Occipital lobe (tissue), 1 donor: ENCODE measurements at regions not wholly inside any gene's neighbourhood (a gene's known extent, or its start where the extent isn't known, plus 50 kb on each side); places are given as distances from the start of the nearest gene placed in this dataset.
A peak's percentile ranks its signal among the peaks of the same experiment; 100 is the strongest.
"Not testable (repeated sequence)": the region's sequence is repeated elsewhere in the genome, so short reads cannot be mapped to it uniquely, and the experiment has no call there.

Experiments used
- DNase-seq: peaks from one replicate; lab custom pipeline; 2025; lab: John Stamatoyannopoulos, UW

- not testable (repeated sequence) for DNase-seq
Observed at GRCh38 chr16:52104993-52105392, 441.9 kb downstream of the TOX3 start.

GRCh38 chr16:52103791-52104190 is 443.2 kb downstream of the TOX3 start:
- DNase-seq: no peak

- DNase-seq: no peak
Observed at GRCh38 chr16:52101246-52101645, 445.7 kb downstream of the TOX3 start.

GRCh38 chr16:52099382-52099781 is 447.6 kb downstream of the TOX3 start:
- DNase-seq: no peak

- DNase-seq: no peak
Observed at GRCh38 chr16:52095471-52095870, 451.5 kb downstream of the TOX3 start.

GRCh38 chr16:52092126-52092525 is 454.8 kb downstream of the TOX3 start:
- no peak for DNase-seq

- no peak for DNase-seq
Observed at GRCh38 chr16:52090080-52090479, 456.9 kb downstream of the TOX3 start.

GRCh38 chr16:52089476-52089875 is 457.5 kb downstream of the TOX3 start:
- DNase-seq: no peak

GRCh38 chr16:52086901-52087300 is 460.0 kb downstream of the TOX3 start:
- DNase-seq: no peak

GRCh38 chr16:52078716-52079655 is 468.0 kb downstream of the TOX3 start:
- no peak for DNase-seq

- no peak for DNase-seq
Observed at GRCh38 chr16:52077607-52078006, 469.3 kb downstream of the TOX3 start.

- no peak for DNase-seq
Observed at GRCh38 chr16:52076801-52077201, 470.1 kb downstream of the TOX3 start.

- DNase-seq: no peak
Observed at GRCh38 chr16:52076332-52076731, 470.6 kb downstream of the TOX3 start.

- DNase-seq: no peak
Observed at GRCh38 chr16:52074133-52074532, 472.8 kb downstream of the TOX3 start.

GRCh38 chr16:52073024-52073423 is 473.9 kb downstream of the TOX3 start:
- no peak for DNase-seq

- no peak for DNase-seq
Observed at GRCh38 chr16:52071101-52071500, 475.8 kb downstream of the TOX3 start.

GRCh38 chr16:52070341-52071057 is 476.4 kb downstream of the TOX3 start:
- DNase-seq: no peak

GRCh38 chr16:52069866-52070265 is 477.1 kb downstream of the TOX3 start:
- no peak for DNase-seq

- peak; percentile 25 for DNase-seq
Observed at GRCh38 chr16:52068447-52069074, 478.4 kb downstream of the TOX3 start.

GRCh38 chr16:52066962-52067361 is 480.0 kb downstream of the TOX3 start:
- DNase-seq: no peak

- DNase-seq: no peak
Observed at GRCh38 chr16:52056259-52056658, 490.7 kb downstream of the TOX3 start.

GRCh38 chr16:52055381-52055780 is 491.6 kb downstream of the TOX3 start:
- no peak for DNase-seq
